Neural cell (in vitro differentiated cells): ENCODE measurements at regions not wholly inside any gene's neighbourhood (a gene's known extent, or its start where the extent isn't known, plus 50 kb on each side); places are given as distances from the start of the nearest gene placed in this dataset.

Experiments used
- H2AFZ ChIP-seq: fragments of 200-600, 300-800 bp; sonication (generic), shearing (Covaris generic); 2 replicates; pipeline ENCODE4 v1.6.0; 2014; ENCODE audit warnings: low read depth, mild to moderate bottlenecking, antibody characterized with exemption, low read length, moderate library complexity
- H3F3A ChIP-seq: fragments of 200-600 bp; shearing (Covaris generic); 2 replicates; pipeline ENCODE4 v1.6.1; 2016; ENCODE audit warnings: mild to moderate bottlenecking, moderate library complexity, mixed read lengths, antibody characterized with exemption, low read length; ENCODE audit not compliant: insufficient read depth, poor library complexity, severe bottlenecking
- H3K27ac ChIP-seq: fragments of 200-600, 300-800 bp; sonication (generic), shearing (Covaris generic); 2 replicates; pipeline ENCODE4 v1.5.1; 2014; ENCODE audit warnings: mild to moderate bottlenecking, low read length, moderate library complexity
- H3K27me3 ChIP-seq: fragments of 300-800, 200-600 bp; sonication (generic), shearing (Covaris generic); 2 replicates; pipeline ENCODE4 v1.6.0; 2014; ENCODE audit warnings: mild to moderate bottlenecking, low read depth, low read length, moderate library complexity; ENCODE audit not compliant: insufficient read depth
- H3K36me3 ChIP-seq: fragments of 300-800, 200-600 bp; sonication (generic), shearing (Covaris generic); 2 replicates; pipeline ENCODE4 v1.5.1; 2014; ENCODE audit warnings: mild to moderate bottlenecking, antibody characterized with exemption, low read length, moderate library complexity; ENCODE audit not compliant: insufficient read depth
- H3K4me2 ChIP-seq: fragments of 300-800, 200-600 bp; sonication (generic), shearing (Covaris generic); 2 replicates; pipeline ENCODE4 v1.6.0; 2014; ENCODE audit warnings: mild to moderate bottlenecking, low read length
- H3K4me3 ChIP-seq: fragments of 300-800, 200-600 bp; sonication (generic), shearing (Covaris generic); 2 replicates; pipeline ENCODE4 v1.5.1; 2014; ENCODE audit warnings: mild to moderate bottlenecking, low read length, moderate library complexity
- H3K79me2 ChIP-seq: fragments of 200-600 bp; shearing (Covaris generic); replicated peaks from 2 replicates; pipeline ENCODE4 v1.6.0; 2014; ENCODE audit warnings: mild to moderate bottlenecking, low read length, moderate library complexity; ENCODE audit not compliant: insufficient read depth
- H3K9ac ChIP-seq: fragments of 300-800, 200-600 bp; sonication (generic), shearing (Covaris generic); 2 replicates; pipeline ENCODE4 v1.6.1; 2016; ENCODE audit warnings: mild to moderate bottlenecking, low read length, mixed read lengths
- H3K9me2 ChIP-seq: fragments of 200-600 bp; shearing (Covaris generic); 2 replicates; pipeline ENCODE4 v1.6.1; 2016; ENCODE audit warnings: mild to moderate bottlenecking, low read length, mixed read lengths; ENCODE audit not compliant: insufficient read depth
- H3K9me3 ChIP-seq: fragments of 200-600, 300-800 bp; sonication (generic), shearing (Covaris generic); 2 replicates; pipeline ENCODE4 v1.6.1; 2016; ENCODE audit warnings: mild to moderate bottlenecking, mixed run types, low read length, moderate library complexity, mixed read lengths
- H4K20me1 ChIP-seq: fragments of 200-600 bp; shearing (Covaris generic); 2 replicates; pipeline ENCODE4 v1.6.1; 2016; ENCODE audit warnings: mild to moderate bottlenecking, mixed run types; ENCODE audit not compliant: insufficient read depth
- CTCF ChIP-seq: fragments of 450-650 bp; IDR thresholded peaks from 2 replicates; pipeline ENCODE4 v1.5.1; 2014; ENCODE audit warnings: antibody characterized with exemption, mild to moderate bottlenecking, moderate library complexity; ENCODE audit not compliant: poor library complexity, severe bottlenecking
- EP300 ChIP-seq: fragments of 450-650 bp; conservative IDR thresholded peaks from 2 replicates; pipeline ENCODE4 v1.6.1; 2014; ENCODE audit warnings: antibody characterized with exemption, mild to moderate bottlenecking, moderate library complexity; ENCODE audit not compliant: poor library complexity, severe bottlenecking
- EZH2 ChIP-seq: fragments of 200-600, 300-800 bp; shearing (Covaris generic), sonication (generic); IDR thresholded peaks from 2 replicates; pipeline ENCODE4 v1.6.1; 2014; ENCODE audit warnings: antibody characterized with exemption, low read length, borderline replicate concordance, mild to moderate bottlenecking; ENCODE audit not compliant: insufficient read depth, poor library complexity, severe bottlenecking
- MXI1 ChIP-seq: fragments of 450-650 bp; conservative IDR thresholded peaks from 2 replicates; pipeline ENCODE4 v1.6.1; 2014; ENCODE audit warnings: antibody characterized with exemption, mild to moderate bottlenecking; ENCODE audit not compliant: poor library complexity, severe bottlenecking
- POLR2AphosphoS5 ChIP-seq: IDR thresholded peaks from 2 replicates; pipeline ENCODE4 v1.6.1; 2012
- RAD21 ChIP-seq: fragments of 450-650 bp; conservative IDR thresholded peaks from 2 replicates; pipeline ENCODE4 v1.6.1; 2014; ENCODE audit warnings: antibody characterized with exemption, mild to moderate bottlenecking, moderate library complexity
- REST ChIP-seq: IDR thresholded peaks from 2 replicates; pipeline ENCODE4 v1.6.1; 2012; ENCODE audit warnings: borderline replicate concordance
- SMC3 ChIP-seq: fragments of 450-650 bp; conservative IDR thresholded peaks from 2 replicates; pipeline ENCODE4 v1.6.1; 2014; ENCODE audit warnings: antibody characterized with exemption, mild to moderate bottlenecking, moderate library complexity; ENCODE audit not compliant: poor library complexity
- TAF1 ChIP-seq: IDR thresholded peaks from 2 replicates; pipeline ENCODE4 v1.6.1; 2012; ENCODE audit warnings: low read depth

GRCh38 chr9:80797831-80798688 lies 891.3 kb downstream of the TLE1 start:
- H3K36me3 ChIP-seq: no peaks in the 10 kb centered on the region
- H3K4me2 ChIP-seq: no peak overlapping the region
- no peaks in the 10 kb centered on the region for H3K9me3 ChIP-seq
- no peak for TF ChIP-seq SMC3
- TF ChIP-seq POLR2AphosphoS5: no peak
- TF ChIP-seq RAD21: no peak
- no peak for TF ChIP-seq EZH2
- TF ChIP-seq CTCF: no peak
- TF ChIP-seq MXI1: no peak
- TF ChIP-seq EP300: no peak
- no peak for TF ChIP-seq TAF1
- no peak for TF ChIP-seq REST
- H3K9ac ChIP-seq: no peak overlapping the region
- peaks cover 7% of the 10 kb centered on the region for H3K27me3 ChIP-seq
- no peaks in the 10 kb centered on the region for H3K9me2 ChIP-seq
- no peaks in the 10 kb centered on the region for H4K20me1 ChIP-seq
- H3K27ac ChIP-seq: no peak overlapping the region
- peaks cover 4% of the 10 kb centered on the region for H3F3A ChIP-seq
- H3K79me2 ChIP-seq: no peaks in the 10 kb centered on the region
- H2AFZ ChIP-seq: no peak overlapping the region
- no peak overlapping the region for H3K4me3 ChIP-seq

GRCh38 chr9:80797101-80797829 lies 892.1 kb downstream of the TLE1 start:
- Histone ChIP-seq H3K27ac (no peak overlapping the region), H3K4me3 (no peak overlapping the region), H3K36me3 (no peaks in the 10 kb centered on the region), H3K27me3 (peaks cover 7% of the 10 kb centered on the region), H3F3A (peaks cover 4% of the 10 kb centered on the region), H3K4me2 (no peak overlapping the region), H3K9ac (no peak overlapping the region), H2AFZ (no peak overlapping the region), H3K79me2 (no peaks in the 10 kb centered on the region), H3K9me2 (no peaks in the 10 kb centered on the region), H4K20me1 (no peaks in the 10 kb centered on the region), H3K9me3 (no peaks in the 10 kb centered on the region)
- no peak for TF ChIP-seq POLR2AphosphoS5
- TF ChIP-seq MXI1: no peak
- no peak for TF ChIP-seq TAF1
- no peak for TF ChIP-seq REST
- no peak for TF ChIP-seq EZH2
- TF ChIP-seq SMC3: no peak
- no peak for TF ChIP-seq CTCF
- no peak for TF ChIP-seq RAD21
- no peak for TF ChIP-seq EP300
